GM23338 (cell line): ENCODE measurements at regions not wholly inside any gene's neighbourhood (a gene's known extent, or its start where the extent isn't known, plus 50 kb on each side); places are given as distances from the start of the nearest gene placed in this dataset.

Source experiments
- EZH2 ChIP-seq: fragments of 200-600 bp; sonication (generic); IDR thresholded peaks from one replicate; pipeline ENCODE4 v1.8.0; 2017; ENCODE audit warnings: antibody characterized with exemption, mild to moderate bottlenecking, low read depth; ENCODE audit not compliant: unreplicated experiment
- TF ChIP-seq, protein P1 (sequence below), 2 experiments: fragments of 200-600 bp in 1 of 2; sonication (generic) in 1 of 2; conservative IDR thresholded peaks; 2 replicates each; pipeline versions ENCODE4 v1.5.1 to v1.6.1; 2016 to 2017; ENCODE audit warnings: antibody characterized with exemption in 2 of 2, low read depth in 2 of 2, mild to moderate bottlenecking in 2 of 2, moderate library complexity in 1 of 2

DNA sequence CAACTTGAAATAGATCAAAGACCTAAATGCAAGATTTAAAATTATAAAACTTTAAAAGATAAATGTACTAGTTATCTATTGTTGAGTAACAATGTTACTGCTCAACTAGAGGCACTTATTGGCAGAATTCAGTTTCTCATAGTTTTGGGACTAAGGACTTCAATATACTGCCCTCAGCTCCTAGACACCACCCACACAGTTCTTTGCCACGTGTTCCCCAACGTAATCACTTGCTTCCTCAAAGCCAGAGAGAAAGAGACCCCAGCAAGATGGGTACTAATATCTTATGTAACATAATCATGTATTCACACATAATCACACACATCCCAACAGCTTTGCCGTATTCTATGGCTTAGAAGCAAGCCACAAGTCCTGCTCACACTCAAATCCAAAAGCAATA is 50.3 kb upstream of the SLC22A16 start:
- TF ChIP-seq EZH2, result no peak
- TF ChIP-seq, protein P1, sequence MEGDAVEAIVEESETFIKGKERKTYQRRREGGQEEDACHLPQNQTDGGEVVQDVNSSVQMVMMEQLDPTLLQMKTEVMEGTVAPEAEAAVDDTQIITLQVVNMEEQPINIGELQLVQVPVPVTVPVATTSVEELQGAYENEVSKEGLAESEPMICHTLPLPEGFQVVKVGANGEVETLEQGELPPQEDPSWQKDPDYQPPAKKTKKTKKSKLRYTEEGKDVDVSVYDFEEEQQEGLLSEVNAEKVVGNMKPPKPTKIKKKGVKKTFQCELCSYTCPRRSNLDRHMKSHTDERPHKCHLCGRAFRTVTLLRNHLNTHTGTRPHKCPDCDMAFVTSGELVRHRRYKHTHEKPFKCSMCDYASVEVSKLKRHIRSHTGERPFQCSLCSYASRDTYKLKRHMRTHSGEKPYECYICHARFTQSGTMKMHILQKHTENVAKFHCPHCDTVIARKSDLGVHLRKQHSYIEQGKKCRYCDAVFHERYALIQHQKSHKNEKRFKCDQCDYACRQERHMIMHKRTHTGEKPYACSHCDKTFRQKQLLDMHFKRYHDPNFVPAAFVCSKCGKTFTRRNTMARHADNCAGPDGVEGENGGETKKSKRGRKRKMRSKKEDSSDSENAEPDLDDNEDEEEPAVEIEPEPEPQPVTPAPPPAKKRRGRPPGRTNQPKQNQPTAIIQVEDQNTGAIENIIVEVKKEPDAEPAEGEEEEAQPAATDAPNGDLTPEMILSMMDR (conservative IDR thresholded peaks at IDR 0.05; ENCODE audit: low read depth in 2 of 2), result no peak
